IMR-90 (cell line): ENCODE measurements at regions not wholly inside any gene's neighbourhood (a gene's known extent, or its start where the extent isn't known, plus 50 kb on each side); places are given as distances from the start of the nearest gene placed in this dataset.

ENCODE experiments used
- ATAC-seq: fragments of 200-7000 bp; cut with Tn5 transposase; 2 replicates; pipeline ENCODE4 v1.9.1; 2020; ENCODE audit warnings: low read depth, mild to moderate bottlenecking, moderate library complexity
- BruUV-seq: library from RNA; stranded (reverse); fragments of 400-500 nt; replicated peaks from 2 replicates; lab custom pipeline; 2021; lab: Mats Ljungman, UMichigan
- CTCF ChIA-PET: fragments of 300-600 bp; formaldehyde crosslinking; extraction: SDS; loops from one replicate; lab custom pipeline; 2021; ENCODE audit warnings: antibody characterized with exemption; lab: Yijun Ruan, JAX
- POLR2A ChIA-PET: fragments of 300-600 bp; sonication (Branson Sonifier 250); formaldehyde crosslinking; loops from one replicate; lab custom pipeline; 2022; ENCODE audit warnings: antibody characterized with exemption; ENCODE audit not compliant: unreplicated experiment; lab: Charles Lee
- DNase-seq: peaks from one replicate; pipeline ENCODE4 v3.0.0; 2013
- H2AFZ ChIP-seq: replicated peaks from 2 replicates; pipeline ENCODE3; 2013; ENCODE audit warnings: low read length, mild to moderate bottlenecking; ENCODE audit not compliant: poor library complexity
- H2AK5ac ChIP-seq: 2 replicates; pipeline ENCODE4 v1.6.1; 2013; ENCODE audit warnings: low read depth, low read length, inconsistent platforms
- H2AK9ac ChIP-seq: replicated peaks from 2 replicates; pipeline ENCODE3; 2013; ENCODE audit warnings: mild to moderate bottlenecking, low read depth, low read length, moderate library complexity; ENCODE audit not compliant: poor library complexity
- H2BK120ac ChIP-seq: 2 replicates; pipeline ENCODE4 v1.6.1; 2013; ENCODE audit warnings: low read depth, low read length, inconsistent platforms
- H2BK15ac ChIP-seq: 3 replicates; pipeline ENCODE4 v1.6.1; 2013; ENCODE audit warnings: low read depth, low read length, inconsistent platforms
- H2BK20ac ChIP-seq: 2 replicates; pipeline ENCODE4 v1.6.1; 2013; ENCODE audit warnings: low read depth, mild to moderate bottlenecking, inconsistent platforms, low read length, moderate library complexity
- H2BK5ac ChIP-seq: 2 replicates; pipeline ENCODE4 v1.6.1; 2013; ENCODE audit warnings: mild to moderate bottlenecking, low read depth, low read length, inconsistent platforms; ENCODE audit not compliant: poor library complexity, severe bottlenecking
- H3K14ac ChIP-seq: replicated peaks from 2 replicates; pipeline ENCODE4 v1.6.1; 2013; ENCODE audit warnings: low read depth, low read length, inconsistent platforms
- H3K18ac ChIP-seq: 2 replicates; pipeline ENCODE4 v1.6.1; 2013; ENCODE audit warnings: low read depth, low read length, control low read depth
- H3K23ac ChIP-seq: 2 replicates; pipeline ENCODE4 v1.6.1; 2013; ENCODE audit warnings: low read depth, low read length, inconsistent platforms
- H3K27ac ChIP-seq: 2 replicates; pipeline ENCODE4 v1.5.1; 2013; ENCODE audit warnings: mild to moderate bottlenecking, control low read depth, low read length; ENCODE audit not compliant: insufficient read depth
- H3K27me3 ChIP-seq: 2 replicates; pipeline ENCODE4 v1.6.1; 2013; ENCODE audit warnings: low read length; ENCODE audit not compliant: control insufficient read depth, insufficient read depth
- H3K36me3 ChIP-seq: 2 replicates; pipeline ENCODE4 v1.6.1; 2013; ENCODE audit warnings: low read length, mixed read lengths; ENCODE audit not compliant: control insufficient read depth, insufficient read depth
- H3K4ac ChIP-seq: 2 replicates; pipeline ENCODE4 v1.6.1; 2013; ENCODE audit warnings: low read depth, low read length, inconsistent platforms
- H3K4me1 ChIP-seq: 2 replicates; pipeline ENCODE4 v1.6.1; 2013; ENCODE audit warnings: low read length, mixed read lengths; ENCODE audit not compliant: control insufficient read depth, insufficient read depth
- H3K4me2 ChIP-seq: 2 replicates; pipeline ENCODE4 v1.6.1; 2013; ENCODE audit warnings: low read depth, mild to moderate bottlenecking, control low read depth, low read length, moderate library complexity
- H3K4me3 ChIP-seq: 2 replicates; pipeline ENCODE4 v1.5.1; 2013; ENCODE audit warnings: low read depth, mild to moderate bottlenecking, control low read depth, low read length, moderate library complexity; ENCODE audit not compliant: insufficient read depth
- H3K56ac ChIP-seq: 2 replicates; pipeline ENCODE4 v1.6.1; 2013; ENCODE audit warnings: low read length, inconsistent platforms; ENCODE audit not compliant: insufficient read depth; ENCODE audit errors: extremely low read depth
- H3K79me1 ChIP-seq, 2 experiments: 2 replicates each; pipeline ENCODE4 v1.6.1; 2013; ENCODE audit warnings: low read length in 2 of 2, inconsistent platforms in 1 of 2, low read depth in 1 of 2
- H3K9ac ChIP-seq: 2 replicates; pipeline ENCODE4 v1.6.1; 2013; ENCODE audit warnings: low read depth, low read length, control low read depth
- H3K9me1 ChIP-seq: 2 replicates; pipeline ENCODE4 v1.6.1; 2013; ENCODE audit warnings: low read length, inconsistent platforms; ENCODE audit not compliant: insufficient read depth
- H3K9me3 ChIP-seq: 2 replicates; pipeline ENCODE4 v1.6.1; 2013; ENCODE audit warnings: low read length; ENCODE audit not compliant: control insufficient read depth, insufficient read depth
- H4K20me1 ChIP-seq: 2 replicates; pipeline ENCODE4 v1.6.1; 2013; ENCODE audit warnings: low read length, inconsistent platforms; ENCODE audit not compliant: insufficient read depth
- H4K5ac ChIP-seq: 2 replicates; pipeline ENCODE4 v1.6.1; 2013; ENCODE audit warnings: mild to moderate bottlenecking, low read depth, low read length, control low read depth
- H4K8ac ChIP-seq, 2 experiments: 2 replicates each; pipeline ENCODE4 v1.6.1; 2013; ENCODE audit warnings: low read depth in 2 of 2, low read length in 2 of 2, control low read depth in 1 of 2, inconsistent platforms in 1 of 2
- H4K91ac ChIP-seq: 2 replicates; pipeline ENCODE4 v1.6.1; 2013; ENCODE audit warnings: low read depth, low read length, inconsistent platforms; ENCODE audit not compliant: insufficient read depth
- MAFK ChIP-seq: IDR thresholded peaks from 2 replicates; pipeline ENCODE4 v1.6.1; 2012; ENCODE audit warnings: low read depth, low read length, improper control_type of control experiment
- MXI1 ChIP-seq: IDR thresholded peaks from 2 replicates; pipeline ENCODE4 v1.6.1; 2012; ENCODE audit warnings: low read depth, mild to moderate bottlenecking, low read length, moderate library complexity, borderline replicate concordance
- NFE2L2 ChIP-seq: fragments of 150-350 bp; IDR thresholded peaks from 2 replicates; pipeline ENCODE4 v1.6.1; 2016; ENCODE audit warnings: low read depth, mild to moderate bottlenecking, low read length
- RAD21 ChIP-seq: IDR thresholded peaks from 2 replicates; pipeline ENCODE4 v1.6.1; 2012; ENCODE audit warnings: low read length, improper control_type of control experiment
- WGBS, 2 experiments: methylation state at CpG; one replicate each; pipeline versions ENCODE4 v1.1.5 to v1.1.7; 2013; ENCODE audit warnings: missing lambda C conversion rate in 2 of 2; ENCODE audit not compliant: insufficient read length in 1 of 2; ENCODE audit errors: extremely low coverage in 2 of 2; 5-methylcytosine and 5-hydroxymethylcytosine counted together
- dilution Hi-C: fragments of 300-500 bp; cut with HindIII; formaldehyde crosslinking; loops from one replicate; pipeline ENCODE4 v1.14.3; 2018; ENCODE audit warnings: low sequenced_read_pairs; ENCODE audit not compliant: unreplicated experiment
- in situ Hi-C: fragments of 300-500 bp; cut with MboI; formaldehyde crosslinking; loops from 3 replicates; pipeline ENCODE4 v1.14.3; 2019; ENCODE audit warnings: low sequenced_read_pairs, inconsistent platforms, mixed read lengths
- intact Hi-C: fragments of 100-400 bp; cut with micrococcal nuclease; formaldehyde crosslinking; loops from 2 replicates; pipeline ENCODE4 v1.10.0; 2022

DNA sequence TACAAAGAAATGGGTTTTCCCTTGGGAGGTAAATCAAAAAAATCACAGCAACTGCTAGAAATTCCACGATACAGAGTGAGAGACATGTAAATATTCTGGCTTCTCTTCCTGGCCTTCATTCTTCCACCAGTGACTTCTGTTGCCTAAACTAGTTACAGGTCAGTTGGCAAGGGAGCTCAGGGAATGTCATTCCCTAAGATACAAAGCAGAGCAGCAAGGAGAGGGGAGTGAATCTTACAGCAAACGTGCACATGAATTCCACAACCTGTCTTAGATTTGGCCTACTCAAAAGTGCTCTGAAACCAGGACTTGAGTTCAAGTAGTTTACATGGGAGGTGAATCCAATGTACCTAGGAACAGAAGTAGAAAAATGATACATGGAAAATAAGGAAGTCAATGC lies 445.3 kb upstream of the LRRC7 start:
- in situ Hi-C loops = no loop called here
- intact Hi-C loops = no loop called here
- no peak for ATAC-seq
- no peak for TF ChIP-seq MAFK
- TF ChIP-seq NFE2L2 = no peak
- no peak for TF ChIP-seq RAD21
- no peak for TF ChIP-seq MXI1
- BruUV-seq = no TSS peak
- no peak overlapping the region for H2BK5ac ChIP-seq
- H3K9me3 ChIP-seq = peaks cover 2% of the 10 kb centered on the region; the same call in 1 of the 2 replicates
- no peak overlapping the region for H3K23ac ChIP-seq
- no peak overlapping the region for H2BK20ac ChIP-seq
- H3K9me1 ChIP-seq = no peaks in the 10 kb centered on the region
- H3K27ac ChIP-seq = no peak overlapping the region
- no peak overlapping the region for H2AK9ac ChIP-seq
- no peak for DNase-seq
- WGBS, 2 experiments = no CpG with 5 or more reads among the region's 2 CpGs
- no peaks in the 10 kb centered on the region for H4K20me1 ChIP-seq
- H3K4me3 ChIP-seq = no peak overlapping the region
- no peak overlapping the region for H2BK15ac ChIP-seq
- no peak overlapping the region for H2AK5ac ChIP-seq
- H3K14ac ChIP-seq = no peak overlapping the region
- CTCF ChIA-PET = no interaction called here
- no peaks in the 10 kb centered on the region for H3K4me1 ChIP-seq
- no peaks in the 10 kb centered on the region for H3K27me3 ChIP-seq
- no peak overlapping the region for H3K18ac ChIP-seq
- dilution Hi-C loops = no loop called here
- H4K5ac ChIP-seq = no peak overlapping the region
- H3K36me3 ChIP-seq = no peaks in the 10 kb centered on the region
- no peak overlapping the region for H3K56ac ChIP-seq
- no peak overlapping the region for H4K91ac ChIP-seq
- H3K9ac ChIP-seq = no peak overlapping the region
- no peak overlapping the region for H2BK120ac ChIP-seq
- no peak overlapping the region for H3K4ac ChIP-seq
- H2AFZ ChIP-seq = no peak overlapping the region
- H4K8ac ChIP-seq = no peak overlapping the region
- no peak overlapping the region for H3K4me2 ChIP-seq
- POLR2A ChIA-PET = no interaction called here
- no peaks in the 10 kb centered on the region for H3K79me1 ChIP-seq
